EH (cell line): ENCODE measurements at regions not wholly inside any gene's neighbourhood (a gene's known extent, or its start where the extent isn't known, plus 50 kb on each side); places are given as distances from the start of the nearest gene placed in this dataset.

Experiments
- DNase-seq: peaks from one replicate; pipeline ENCODE4 v3.0.0-alpha.2; 2015; ENCODE audit warnings: low read depth

DNA sequence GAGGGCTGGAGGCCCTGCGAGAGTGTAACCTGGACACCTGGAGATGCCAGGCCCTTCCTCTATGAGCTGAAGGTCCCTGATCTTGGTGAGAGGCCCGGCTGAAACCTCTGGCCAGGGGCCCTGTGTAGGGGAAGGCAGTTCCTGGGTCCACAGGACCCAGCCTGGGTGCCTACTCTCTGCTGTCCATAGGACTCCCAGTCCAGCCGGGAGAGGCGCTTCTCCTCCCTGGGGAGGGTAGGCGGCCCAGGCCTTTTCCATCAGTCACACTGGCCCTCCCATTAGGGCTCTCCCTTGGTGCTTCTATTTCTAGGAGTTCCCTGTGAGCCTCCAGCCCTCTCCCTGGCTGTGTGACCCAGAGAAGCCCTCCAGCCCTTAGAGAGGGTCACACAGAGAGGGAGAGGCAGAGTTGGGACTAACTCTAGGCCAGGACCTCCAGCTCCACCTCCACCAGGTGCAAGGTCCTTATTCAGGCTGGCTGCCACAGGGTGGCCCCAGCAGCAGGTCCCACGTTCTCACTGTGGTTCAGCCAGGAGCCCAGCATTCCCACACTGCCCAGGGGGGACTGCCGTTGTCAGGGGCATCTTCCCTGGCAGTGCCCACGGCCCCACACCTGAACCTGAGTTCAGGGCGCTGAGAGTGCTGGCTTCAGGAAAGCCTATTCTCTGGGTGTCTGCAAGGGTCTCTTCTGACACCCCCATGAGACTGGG is 146.8 kb downstream of the SMAD6 start:
- DNase-seq = no peak

DNA sequence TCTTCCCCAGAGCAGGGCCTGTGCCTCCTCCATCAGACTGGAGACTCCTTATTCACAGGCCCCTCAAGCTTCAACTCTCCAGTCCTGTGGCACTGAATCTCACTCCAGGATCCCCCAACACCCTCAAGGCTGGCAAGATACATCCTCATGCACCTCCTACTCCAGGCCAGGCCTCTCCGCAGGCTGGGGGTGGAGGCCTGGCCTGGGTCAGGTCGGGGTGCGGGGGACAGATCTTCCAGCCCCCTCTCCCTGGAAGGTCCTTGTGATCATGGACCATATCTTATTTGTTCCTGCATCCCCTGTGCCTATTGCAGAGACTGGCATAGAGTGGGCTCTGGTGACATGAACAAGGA is 147.3 kb downstream of the SMAD6 start:
- DNase-seq = no peak

DNA sequence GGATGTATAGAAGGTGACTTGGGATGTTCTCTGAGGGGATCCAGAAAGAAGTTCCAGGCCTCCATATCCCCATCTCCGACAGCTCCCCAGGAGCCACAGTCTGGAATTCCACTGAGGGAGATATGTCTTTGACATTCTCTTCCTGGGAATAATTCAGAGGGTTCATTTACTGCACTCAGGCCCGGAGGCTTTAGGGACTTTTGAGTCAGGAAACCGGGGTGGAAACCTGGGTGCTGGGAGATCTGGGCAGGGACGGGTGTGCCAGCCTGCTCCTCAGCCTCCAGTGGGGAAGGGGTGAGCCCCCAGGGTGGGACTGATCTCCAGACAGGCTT is 147.7 kb downstream of the SMAD6 start:
- DNase-seq = no peak

DNA sequence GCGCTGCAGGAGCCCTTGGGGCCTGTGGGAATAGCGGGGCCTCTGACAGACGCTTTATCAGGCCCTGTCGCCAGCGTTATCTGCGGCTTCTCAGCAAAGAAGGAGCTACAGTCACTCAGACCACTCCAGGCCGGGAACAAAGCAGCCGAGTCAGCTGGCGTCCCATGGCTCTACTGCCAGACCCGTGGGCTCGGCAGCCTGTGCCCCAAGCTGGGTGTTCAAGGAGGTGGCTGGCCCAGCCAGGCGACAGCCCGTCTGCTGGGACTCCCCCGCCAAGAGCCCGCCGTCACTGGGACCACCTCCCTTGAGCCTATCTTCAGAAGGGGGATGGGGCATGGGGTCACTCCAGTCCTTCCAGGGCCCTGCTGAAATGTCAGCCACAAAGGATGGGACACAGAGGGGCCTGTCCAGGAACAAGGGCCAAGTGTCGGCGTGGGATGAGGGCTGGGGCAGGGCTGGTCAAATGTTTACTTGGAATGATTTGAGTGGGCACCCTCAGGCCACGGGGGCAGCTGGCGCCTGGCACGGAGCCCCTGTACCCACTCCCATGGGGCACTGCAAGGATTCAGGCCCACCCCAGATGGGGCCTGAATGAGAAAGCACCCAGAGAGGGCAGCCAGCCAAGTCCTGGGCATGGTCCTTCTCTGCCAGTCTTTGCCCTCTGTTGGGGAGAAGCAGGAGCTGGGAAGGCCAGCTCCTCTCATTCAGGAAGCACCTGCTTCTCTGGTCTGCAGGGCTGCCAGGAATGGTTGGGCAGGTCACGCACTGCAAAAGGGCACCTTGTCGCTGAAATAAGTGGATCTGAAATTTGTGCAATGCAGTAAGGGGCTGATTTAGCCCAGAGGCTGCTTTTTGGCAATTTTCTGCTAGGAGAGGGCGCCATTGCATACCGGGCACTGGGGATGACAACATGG is 148.3 kb downstream of the SMAD6 start:
- DNase-seq = peak; percentile 32

DNA sequence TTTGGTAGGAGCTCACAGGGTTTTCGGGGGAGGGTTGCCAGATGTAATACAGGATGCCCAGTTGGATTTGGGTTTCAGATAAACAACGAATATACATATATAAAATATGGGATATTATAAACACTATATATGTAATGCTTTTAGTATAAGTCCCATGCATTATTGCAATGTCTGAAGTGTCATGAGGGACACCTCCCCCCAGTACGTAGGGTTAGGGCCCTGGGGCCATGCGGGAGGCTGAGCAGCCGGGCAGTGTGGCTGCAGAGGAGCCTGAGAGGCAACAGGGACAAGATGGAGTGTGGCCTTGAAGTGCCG is 148.9 kb downstream of the SMAD6 start:
- no peak for DNase-seq

DNA sequence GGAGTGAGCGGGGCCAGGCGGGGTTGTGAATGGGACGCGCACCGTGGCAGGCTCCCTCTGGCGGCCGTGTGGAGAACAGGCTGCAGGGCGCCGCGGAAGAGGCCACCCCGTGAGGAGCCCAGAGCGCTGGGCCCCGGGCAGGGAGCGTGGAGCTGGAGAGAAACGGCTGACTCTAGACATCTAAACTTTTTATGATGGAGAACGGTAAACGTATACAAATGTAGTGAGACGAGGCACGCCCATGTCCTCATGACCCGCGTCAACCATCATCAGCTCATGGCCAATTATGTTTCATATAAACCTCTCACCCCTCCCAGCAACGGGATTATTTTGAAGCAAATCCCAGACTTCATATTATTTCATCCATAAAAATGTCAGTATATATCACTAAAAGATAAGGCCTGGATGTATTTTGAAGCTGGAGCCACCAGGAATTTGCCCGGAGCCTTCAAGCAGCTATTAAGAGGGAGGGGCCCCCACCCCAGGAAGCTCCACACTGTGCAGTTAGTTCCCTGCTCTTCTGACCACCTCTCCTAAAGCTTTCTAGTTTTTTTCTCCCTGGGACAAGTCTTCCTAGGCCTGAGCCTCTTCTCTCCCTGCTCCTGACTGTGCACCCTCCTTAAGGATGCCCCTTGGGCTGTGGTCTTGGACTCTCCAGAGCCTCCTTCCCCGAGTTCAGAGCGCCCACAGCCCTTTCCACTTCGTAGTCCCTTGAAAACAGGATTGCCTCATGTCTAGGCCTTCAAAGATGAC is 149.5 kb downstream of the SMAD6 start:
- peak; percentile 85 for DNase-seq

DNA sequence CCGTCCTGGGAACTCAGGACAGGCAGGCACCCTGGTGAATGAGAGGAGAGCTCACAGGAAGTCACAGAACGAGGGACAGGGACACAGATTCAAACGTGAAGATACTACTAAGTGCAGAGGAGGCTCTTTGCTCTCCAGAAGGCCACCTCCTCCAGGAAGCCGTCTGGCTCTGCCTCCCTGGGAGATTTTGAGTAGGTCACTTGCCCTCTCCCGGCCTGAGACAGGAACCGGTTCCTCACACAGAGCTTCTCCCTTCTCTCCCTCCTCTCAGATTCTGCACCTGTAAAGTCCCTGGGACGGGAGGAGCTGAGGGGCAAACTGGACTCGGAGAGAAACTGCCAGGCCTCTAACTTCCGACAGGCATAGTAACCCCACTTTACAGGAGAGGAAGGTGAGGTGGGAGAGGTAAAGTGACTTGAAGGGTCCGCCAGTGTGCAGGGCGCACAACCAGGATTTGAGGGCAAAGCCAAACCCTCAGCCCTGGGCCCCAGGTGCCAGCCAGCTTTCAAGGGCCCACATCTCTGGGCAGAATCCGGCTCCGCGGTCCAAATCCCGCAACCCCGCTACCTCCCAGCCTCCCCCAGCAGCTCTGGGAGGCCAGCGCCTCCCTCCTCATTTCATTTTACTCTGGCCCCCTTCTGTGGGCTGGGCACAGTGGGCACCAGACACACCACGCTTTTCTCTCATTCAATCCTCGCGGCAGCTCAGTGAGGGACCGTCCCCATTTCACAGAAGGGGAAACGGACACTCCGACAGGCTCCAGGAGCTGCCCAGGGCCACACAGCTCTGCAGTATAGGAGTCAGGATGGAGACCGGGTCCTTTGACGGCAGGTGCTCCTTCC is 150.2 kb downstream of the SMAD6 start:
- no peak for DNase-seq

DNA sequence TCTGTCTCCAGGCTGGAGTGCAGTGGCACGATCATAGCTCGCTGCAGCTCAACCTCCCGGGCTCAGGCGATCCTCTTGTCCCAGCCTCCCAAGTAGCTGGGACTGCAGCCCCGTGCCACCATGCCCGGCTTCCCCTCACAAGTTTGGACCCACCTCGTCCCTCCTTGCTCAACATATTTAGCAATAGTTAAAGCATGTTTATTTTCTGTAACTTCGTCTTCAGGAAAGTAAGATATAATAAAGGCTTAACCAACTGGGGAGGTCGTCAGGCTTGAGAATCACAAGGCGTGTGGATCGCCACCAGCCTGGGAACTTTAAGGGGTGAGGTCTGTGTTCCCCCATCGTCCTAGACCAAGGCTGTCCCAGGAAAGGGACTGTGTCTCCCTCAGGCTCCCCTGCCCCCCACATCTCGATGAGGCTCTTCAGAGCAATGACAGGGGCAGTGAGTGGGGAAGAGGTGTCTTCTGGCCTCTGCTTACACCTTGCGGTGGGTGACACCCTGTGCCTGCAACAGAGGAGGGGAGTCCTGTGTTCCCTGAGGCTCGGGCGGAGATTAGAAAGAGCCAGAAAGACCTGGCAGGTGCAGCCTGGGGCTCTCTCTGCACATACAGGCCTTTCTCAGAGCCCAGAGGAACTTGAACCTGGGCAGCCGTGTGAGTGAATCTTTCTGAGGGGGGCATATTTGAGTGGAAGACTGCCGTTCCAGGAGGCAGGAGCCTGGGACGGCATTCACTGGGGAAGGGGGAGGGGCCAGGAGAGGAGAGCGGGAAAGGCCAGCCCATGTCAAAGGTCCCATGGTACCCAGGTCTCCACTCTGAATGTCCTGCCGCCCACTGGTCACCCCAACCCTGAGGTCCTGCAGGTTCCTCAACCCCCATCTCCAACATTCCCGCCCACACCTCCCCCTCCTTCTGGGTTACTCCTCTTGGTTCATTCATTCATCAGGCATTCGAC is 152.3 kb downstream of the SMAD6 start:
- no peak for DNase-seq

DNA sequence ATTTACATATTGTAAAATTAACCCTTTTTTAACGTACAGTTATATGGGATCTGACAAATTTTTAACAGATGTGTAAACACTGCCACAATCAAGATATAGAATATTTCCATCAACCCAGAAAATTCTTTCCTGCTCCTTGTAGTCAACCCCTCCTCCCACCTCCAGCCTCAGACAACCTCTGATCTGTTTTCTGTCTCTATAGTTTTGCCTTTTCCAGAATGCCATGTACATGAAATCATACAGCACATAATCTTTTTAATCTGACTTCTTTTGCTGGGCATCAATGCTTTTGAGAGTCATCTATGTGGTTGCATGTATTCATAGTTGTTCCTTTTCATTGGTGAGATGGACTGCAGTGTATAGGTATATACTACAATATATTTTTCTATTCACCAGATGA is 153.0 kb downstream of the SMAD6 start:
- no peak for DNase-seq

DNA sequence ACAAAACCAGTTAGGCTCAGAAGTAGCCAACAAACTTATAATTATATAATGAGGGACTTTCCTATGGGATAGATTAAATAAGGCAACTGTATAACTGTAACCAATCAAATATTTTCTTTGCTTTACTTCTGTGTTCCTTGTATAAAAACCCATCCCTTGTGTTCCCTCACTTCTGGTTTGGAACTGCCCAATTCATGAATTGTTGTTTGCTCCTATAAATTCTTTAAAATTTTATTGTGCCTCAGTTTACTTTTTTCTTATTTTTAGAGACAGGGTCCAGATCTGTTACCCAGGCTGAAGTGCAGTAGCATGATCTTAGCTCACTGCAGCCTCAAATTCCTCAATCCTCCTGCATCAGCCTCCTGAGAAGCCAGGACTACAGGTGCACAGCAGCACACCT is 155.7 kb downstream of the SMAD6 start:
- no peak for DNase-seq

DNA sequence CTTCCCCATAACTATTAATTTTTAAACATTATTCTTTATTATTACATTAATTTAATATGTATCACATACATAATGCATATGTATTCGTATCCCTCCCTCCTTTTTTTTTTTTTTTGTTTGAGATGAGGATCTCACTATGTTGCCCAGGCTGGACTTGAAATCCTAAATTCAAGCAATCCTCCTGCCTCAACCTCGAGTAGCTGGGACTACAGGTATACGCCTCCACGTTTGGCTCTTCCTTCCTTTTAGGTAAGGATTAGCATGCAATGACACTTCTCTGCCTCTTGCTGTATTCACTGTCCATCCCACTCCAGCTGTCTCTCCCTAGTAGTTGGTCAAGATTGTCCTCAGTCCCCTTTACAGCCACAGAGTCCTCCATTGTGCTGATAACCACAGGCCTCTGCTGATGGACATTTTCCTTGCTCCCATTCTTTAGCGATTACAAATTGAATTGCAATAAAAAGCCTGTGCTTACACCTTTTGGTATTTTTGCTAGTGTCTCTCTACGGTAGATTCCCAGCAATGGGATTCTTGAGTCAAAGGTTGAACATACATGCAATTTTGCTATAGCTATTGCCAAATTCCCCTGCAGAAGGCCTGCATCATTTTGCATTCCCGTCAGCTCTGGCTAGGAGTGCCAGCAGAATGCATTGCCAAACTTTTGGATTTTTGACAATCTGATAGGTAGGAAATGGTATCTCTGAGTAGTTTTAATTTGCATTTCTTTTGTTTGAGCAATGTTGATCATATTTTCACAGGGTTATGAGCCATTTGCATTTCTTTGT is 156.6 kb downstream of the SMAD6 start:
- DNase-seq = peak; percentile 65

DNA sequence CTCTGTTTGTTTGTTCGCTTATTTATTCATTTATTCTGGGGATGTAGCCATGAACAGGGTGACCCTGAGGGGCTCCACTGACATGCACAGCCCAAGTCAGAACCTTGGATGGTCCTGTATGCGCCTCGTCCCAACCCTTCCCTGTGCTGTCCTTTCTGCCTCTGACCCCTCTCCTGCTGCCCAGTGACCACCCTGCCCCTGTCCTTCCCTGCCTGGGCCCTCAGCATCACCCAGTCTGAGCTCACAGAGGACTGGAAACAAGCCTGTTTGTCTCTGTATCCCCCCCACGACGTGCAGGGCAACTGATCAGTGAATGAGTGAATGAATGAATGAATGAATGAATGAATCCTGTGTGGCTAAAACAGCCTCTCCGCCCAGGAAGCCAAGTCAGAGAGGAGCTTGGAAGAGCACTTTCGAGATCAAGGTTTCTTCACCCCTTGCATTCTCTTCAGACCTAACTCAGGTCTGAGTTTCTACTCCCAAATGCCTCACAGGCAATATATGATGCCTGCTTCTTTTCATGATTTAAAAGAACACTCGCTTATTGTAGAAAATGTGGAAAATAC is 157.7 kb downstream of the SMAD6 start:
- no peak for DNase-seq

DNA sequence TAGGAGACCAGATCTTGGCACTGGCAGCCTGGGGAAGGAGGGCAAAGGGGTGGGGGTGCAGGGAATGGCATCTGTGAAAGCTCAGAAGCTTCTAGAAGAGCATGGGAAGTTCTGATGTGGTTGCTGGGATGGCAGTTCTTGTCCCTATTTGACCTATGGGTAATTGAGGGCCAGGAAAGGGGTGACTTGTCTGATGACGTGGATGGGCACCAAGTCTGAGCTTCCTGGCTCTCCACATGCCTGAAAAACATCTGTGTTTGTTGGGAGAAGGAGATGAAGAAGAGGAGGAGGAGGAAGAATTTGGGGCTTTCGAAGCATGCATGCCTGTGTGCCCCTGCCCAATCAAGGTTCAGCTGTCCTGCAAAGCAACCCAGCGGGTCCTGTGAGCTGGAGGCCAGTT is 158.8 kb downstream of the SMAD6 start:
- DNase-seq = no peak

DNA sequence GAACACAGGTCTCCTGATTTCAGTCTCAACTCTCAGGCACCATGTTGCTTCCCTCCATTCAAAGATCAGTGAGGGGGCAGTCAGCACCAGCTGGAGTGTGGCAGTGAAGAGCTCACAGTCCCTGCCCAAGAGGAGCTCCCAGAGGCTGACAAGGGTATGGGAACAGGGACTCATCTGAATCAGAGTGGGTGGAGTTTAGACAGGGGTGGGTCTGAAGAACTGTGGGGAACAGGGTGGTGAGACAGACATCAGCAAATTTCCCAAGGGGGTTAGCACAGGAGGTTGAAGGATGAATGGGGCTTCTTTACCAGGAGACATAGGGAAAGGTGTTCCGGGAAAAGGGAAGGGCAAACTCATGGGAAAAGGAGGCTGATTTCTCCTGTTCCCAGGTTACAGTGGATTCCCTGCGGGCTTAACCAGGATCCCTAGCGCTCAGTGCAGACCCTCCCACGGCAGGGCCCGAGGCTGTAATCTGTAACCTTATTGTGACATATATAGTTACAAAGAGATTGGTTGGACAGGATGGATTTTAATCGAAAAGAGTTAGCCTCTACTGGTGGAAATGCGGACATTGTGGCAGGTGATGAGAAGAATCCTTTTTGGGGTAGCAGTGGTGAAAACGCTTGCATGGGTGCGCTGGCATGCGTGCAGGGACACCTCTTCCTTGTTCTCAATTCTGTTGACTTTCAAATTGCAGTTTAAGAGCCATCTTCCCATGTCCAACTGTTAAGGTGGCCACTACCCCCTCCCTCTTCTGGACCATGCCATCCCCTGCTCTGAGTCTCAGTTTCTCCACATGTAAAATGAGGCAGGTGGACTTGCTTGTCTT is 160.3 kb downstream of the SMAD6 start:
- peak; percentile 59 for DNase-seq

DNA sequence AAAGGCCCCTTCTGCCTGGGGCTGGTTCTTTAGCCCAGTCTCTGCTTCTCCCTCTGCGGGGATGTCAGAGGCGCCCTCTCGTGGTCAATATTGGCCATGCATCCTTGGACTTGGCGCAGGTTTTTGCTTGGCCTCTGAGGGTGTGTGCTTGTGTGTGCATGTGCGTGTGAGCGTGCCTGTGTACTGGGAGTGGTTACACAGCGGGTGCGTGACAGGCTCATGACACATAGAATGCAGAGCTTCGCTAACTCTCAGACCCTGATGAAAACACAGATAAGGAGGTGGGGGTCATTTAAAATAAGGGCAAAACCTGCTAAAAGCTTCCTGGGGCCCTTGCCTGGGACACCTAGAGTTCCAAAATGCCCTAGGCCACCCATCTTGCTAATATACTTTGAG is 160.9 kb downstream of the SMAD6 start:
- peak; percentile 91 for DNase-seq

DNA sequence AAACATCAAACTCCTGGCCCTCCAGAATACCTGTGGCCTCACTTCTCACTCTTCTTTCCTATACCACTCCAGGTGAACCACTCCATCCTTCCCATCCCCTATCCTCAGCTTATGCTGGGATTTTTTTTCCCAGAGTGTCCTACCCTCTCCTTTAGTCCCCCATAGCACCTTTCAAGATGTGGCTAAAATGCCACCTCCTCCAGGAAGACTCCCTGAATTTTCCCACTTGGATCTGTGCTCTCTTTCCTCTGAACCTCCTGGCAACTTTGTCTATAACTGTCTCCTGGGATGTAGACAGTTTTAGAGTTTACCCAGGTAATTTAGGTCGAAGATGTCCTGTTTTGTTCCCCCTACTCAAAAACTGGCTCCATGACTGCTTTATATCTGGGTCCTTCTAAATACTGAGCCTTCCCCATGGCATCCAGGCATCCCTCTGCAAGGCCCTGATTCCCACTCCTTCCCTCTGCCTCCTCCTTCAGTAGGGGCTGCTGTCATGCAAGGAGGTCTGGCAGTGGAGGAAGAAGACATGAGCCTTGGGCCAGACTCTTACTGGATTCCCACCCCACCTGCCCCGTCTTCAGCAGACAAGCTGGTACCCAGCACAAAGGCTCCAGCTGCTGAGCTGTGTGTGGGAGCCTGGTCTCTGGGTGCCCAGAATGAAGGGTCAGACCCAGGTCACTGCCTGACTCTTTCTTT is 161.5 kb downstream of the SMAD6 start:
- DNase-seq = no peak

DNA sequence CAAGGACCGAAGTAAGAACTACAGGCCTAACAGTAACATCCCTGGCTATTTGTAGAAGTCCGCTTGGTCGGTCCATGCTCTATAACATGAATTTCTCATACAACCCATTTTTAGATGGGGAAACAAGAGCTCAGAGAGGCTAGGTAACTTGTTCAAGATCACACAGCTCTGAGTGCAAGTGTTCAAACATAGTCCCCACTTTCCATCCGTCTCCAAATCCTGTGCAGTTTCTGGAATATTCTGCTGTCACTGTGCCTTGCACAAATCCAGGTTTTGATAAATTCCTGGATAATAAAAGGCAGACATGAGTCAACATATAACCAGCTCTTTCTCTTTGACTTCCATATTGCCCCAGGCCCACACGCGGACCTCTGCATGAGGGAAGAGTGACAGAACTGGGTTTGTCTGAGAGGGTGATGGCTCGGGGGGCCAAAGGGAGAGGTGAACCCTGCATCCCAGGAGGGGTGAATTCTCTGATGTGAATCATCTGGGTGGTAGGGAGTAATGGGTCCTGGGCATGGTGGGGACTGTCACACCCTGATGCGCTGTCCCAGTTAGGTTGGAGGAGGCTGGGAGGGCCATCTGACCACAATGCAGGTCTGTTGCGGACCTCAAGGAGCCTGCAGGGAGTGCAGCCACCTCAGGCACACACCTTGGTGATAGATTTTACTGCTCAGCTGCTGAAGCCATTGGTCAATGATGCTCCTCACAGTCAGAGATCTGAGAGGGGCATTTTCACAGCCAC is 162.2 kb downstream of the SMAD6 start:
- no peak for DNase-seq

DNA sequence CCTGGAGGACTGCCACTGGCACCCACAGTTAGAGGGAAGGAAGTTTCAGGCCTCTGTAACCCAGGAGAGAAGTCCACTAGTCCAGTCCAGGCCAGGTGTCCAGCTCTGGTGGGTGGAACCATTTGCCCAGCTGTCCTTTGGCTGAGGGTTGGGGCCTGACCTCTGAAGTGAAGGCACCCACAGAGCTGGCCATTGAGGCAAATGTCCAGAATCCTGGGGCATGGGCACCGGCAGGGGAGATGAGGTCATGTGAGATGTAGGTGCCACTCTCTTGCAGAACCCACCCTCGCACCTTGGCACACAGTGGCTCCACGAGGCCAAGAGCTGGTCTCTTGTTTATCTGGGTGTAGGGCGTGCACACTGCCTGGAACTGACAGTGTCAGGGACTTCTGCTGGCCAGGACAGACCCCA is 162.8 kb downstream of the SMAD6 start:
- DNase-seq = no peak
